ENCODE measurements at regions not wholly inside any gene's neighbourhood (a gene's known extent, or its start where the extent isn't known, plus 50 kb on each side); places are given as distances from the start of the nearest gene placed in this dataset.

GRCh38 chr20:10906834-10907233 is 233.0 kb upstream of the JAG1 start:
- H3K4me1 ChIP-seq: peaks cover 0 to 33% (median 24%) of the 10 kb centered on the region in 4 donors
- H3K36me3 ChIP-seq: no peaks in the 10 kb centered on the region
- DNase-seq: no peak
- no peak overlapping the region for H3K27ac ChIP-seq
- TF ChIP-seq, protein P1, sequence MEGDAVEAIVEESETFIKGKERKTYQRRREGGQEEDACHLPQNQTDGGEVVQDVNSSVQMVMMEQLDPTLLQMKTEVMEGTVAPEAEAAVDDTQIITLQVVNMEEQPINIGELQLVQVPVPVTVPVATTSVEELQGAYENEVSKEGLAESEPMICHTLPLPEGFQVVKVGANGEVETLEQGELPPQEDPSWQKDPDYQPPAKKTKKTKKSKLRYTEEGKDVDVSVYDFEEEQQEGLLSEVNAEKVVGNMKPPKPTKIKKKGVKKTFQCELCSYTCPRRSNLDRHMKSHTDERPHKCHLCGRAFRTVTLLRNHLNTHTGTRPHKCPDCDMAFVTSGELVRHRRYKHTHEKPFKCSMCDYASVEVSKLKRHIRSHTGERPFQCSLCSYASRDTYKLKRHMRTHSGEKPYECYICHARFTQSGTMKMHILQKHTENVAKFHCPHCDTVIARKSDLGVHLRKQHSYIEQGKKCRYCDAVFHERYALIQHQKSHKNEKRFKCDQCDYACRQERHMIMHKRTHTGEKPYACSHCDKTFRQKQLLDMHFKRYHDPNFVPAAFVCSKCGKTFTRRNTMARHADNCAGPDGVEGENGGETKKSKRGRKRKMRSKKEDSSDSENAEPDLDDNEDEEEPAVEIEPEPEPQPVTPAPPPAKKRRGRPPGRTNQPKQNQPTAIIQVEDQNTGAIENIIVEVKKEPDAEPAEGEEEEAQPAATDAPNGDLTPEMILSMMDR (IDR thresholded peaks at IDR 0.05): no peak
- no peaks in the 10 kb centered on the region for H3K27me3 ChIP-seq
- no peaks in the 10 kb centered on the region for H3K9me3 ChIP-seq
- no peak overlapping the region for H3K4me3 ChIP-seq
- intact Hi-C loops (cut with DNase I; ENCODE audit: low total_unique reads): no loop called here

DNA sequence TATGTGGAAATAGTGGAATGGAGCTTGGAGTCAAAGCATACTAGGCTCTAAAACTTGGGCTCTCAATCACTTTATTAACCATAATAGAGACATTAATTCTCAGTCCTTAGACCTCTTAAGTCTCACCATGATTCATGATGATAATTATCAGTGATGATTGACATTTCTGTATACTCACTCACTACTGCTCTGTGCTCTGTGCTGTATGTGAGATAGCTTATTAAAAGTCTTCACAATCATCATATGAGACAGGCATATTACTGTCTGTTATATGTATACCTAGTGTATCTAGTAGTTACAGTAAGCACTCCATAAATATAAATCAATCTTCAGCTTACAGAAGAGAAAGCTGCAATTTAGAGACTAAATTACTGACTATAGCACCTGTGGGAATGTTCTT is 236.0 kb upstream of the JAG1 start:
- Histone ChIP-seq H3K9me3 (no peaks in the 10 kb centered on the region), H3K27ac (peak overlapping the region; percentile 52 to 66), H3K4me1 (peaks cover 0 to 16% (median 10%) of the 10 kb centered on the region in 4 donors), H3K36me3 (no peaks in the 10 kb centered on the region), H3K27me3 (no peaks in the 10 kb centered on the region), H3K4me3 (no peak overlapping the region)
- intact Hi-C loops (cut with DNase I; ENCODE audit: low total_unique reads): no loop called here
- DNase-seq: no peak
- TF ChIP-seq, protein P1 (IDR thresholded peaks at IDR 0.05): no peak

GRCh38 chr20:10910535-10911178 is 236.9 kb upstream of the JAG1 start:
- peak overlapping the region; percentile 52 to 66 for H3K27ac ChIP-seq
- no peaks in the 10 kb centered on the region for H3K36me3 ChIP-seq
- intact Hi-C loops (cut with DNase I; ENCODE audit: low total_unique reads): no loop called here
- no peaks in the 10 kb centered on the region for H3K9me3 ChIP-seq
- H3K4me3 ChIP-seq: peak overlapping the region; percentile 22 to 35
- peaks cover 0 to 16% (median 10%) of the 10 kb centered on the region in 4 donors for H3K4me1 ChIP-seq
- TF ChIP-seq, protein P1 (IDR thresholded peaks at IDR 0.05): peak in 1 of 2 experiments; percentile 22
- DNase-seq: no peak
- no peaks in the 10 kb centered on the region for H3K27me3 ChIP-seq

GRCh38 chr20:10911298-10911697 is 237.5 kb upstream of the JAG1 start:
- Histone ChIP-seq H3K9me3 (no peaks in the 10 kb centered on the region), H3K4me3 (no peak overlapping the region), H3K36me3 (no peaks in the 10 kb centered on the region), H3K27ac (peak overlapping the region; percentile 52 to 66), H3K4me1 (peaks cover 0 to 19% (median 10%) of the 10 kb centered on the region in 4 donors), H3K27me3 (no peaks in the 10 kb centered on the region)
- no peak for DNase-seq
- TF ChIP-seq, protein P1 (IDR thresholded peaks at IDR 0.05): no peak
- intact Hi-C loops (cut with DNase I; ENCODE audit: low total_unique reads): no loop called here

DNA sequence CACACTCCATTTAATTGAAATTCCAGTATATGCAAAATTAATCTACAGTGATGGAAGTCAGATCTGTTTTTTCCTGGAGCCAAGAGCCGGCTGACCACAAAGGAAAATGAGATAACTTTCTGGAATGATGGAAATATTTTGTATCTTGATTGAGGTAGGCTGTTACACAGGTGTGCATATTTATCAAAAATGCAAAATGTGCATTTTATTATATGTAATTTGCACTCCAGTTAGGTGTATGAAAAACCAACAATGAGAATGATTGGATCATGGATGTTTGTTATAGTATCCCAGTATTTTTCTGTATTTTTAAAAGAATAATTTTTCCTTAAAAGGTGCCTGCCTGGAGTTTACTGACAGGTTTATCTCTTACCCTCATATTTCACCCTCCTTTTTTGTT is 242.0 kb upstream of the JAG1 start:
- TF ChIP-seq, protein P1 (IDR thresholded peaks at IDR 0.05): no peak
- Histone ChIP-seq H3K27ac (no peak overlapping the region), H3K27me3 (no peaks in the 10 kb centered on the region), H3K9me3 (no peaks in the 10 kb centered on the region), H3K4me3 (no peak overlapping the region), H3K36me3 (no peaks in the 10 kb centered on the region), H3K4me1 (peaks cover 0 to 36% (median 13%) of the 10 kb centered on the region in 4 donors)
- intact Hi-C loops (cut with DNase I; ENCODE audit: low total_unique reads): no loop called here
- DNase-seq: no peak

Data from tibial artery (tissue), 4 donors.